Calu3 (cell line): ENCODE measurements at regions not wholly inside any gene's neighbourhood (a gene's known extent, or its start where the extent isn't known, plus 50 kb on each side); places are given as distances from the start of the nearest gene placed in this dataset.
"Not testable (repeated sequence)": the region's sequence is repeated elsewhere in the genome, so short reads cannot be mapped to it uniquely, and the experiment has no call there.

Source experiments
- BruUV-seq: library from RNA; stranded (reverse); fragments of 400-500 nt; replicated peaks from 2 replicates; lab custom pipeline; 2021; lab: Mats Ljungman, UMichigan
- CTCF ChIA-PET: fragments of 300-600 bp; sonication (Branson Sonifier 250); formaldehyde crosslinking; loops from one replicate; lab custom pipeline; 2022; ENCODE audit warnings: antibody characterized with exemption; lab: Charles Lee
- DNase-seq: peaks from one replicate; pipeline ENCODE4 v3.0.0; 2022
- H3K27ac Mint-ChIP-seq: one replicate; pipeline ENCODE4 v1.8.0; 2022; ENCODE audit warnings: mixed read lengths; ENCODE audit not compliant: unreplicated experiment
- H3K27me3 Mint-ChIP-seq: one replicate; pipeline ENCODE4 v1.8.0; 2022; ENCODE audit warnings: mixed read lengths; ENCODE audit not compliant: unreplicated experiment
- H3K36me3 Mint-ChIP-seq: one replicate; pipeline ENCODE4 v1.8.0; 2022; ENCODE audit warnings: mild to moderate bottlenecking, moderate library complexity, mixed read lengths; ENCODE audit not compliant: insufficient read depth, unreplicated experiment
- H3K4me1 Mint-ChIP-seq: one replicate; pipeline ENCODE4 v1.8.0; 2022; ENCODE audit warnings: mild to moderate bottlenecking, low read depth, mixed read lengths; ENCODE audit not compliant: unreplicated experiment
- H3K4me3 Mint-ChIP-seq: one replicate; pipeline ENCODE4 v1.8.0; 2022; ENCODE audit warnings: mild to moderate bottlenecking, low read depth, moderate library complexity, mixed read lengths; ENCODE audit not compliant: unreplicated experiment
- H3K9me3 Mint-ChIP-seq: one replicate; pipeline ENCODE4 v1.8.0; 2022; ENCODE audit warnings: low read depth, mixed read lengths; ENCODE audit not compliant: unreplicated experiment
- intact Hi-C: fragments of 100-400 bp; cut with micrococcal nuclease; formaldehyde crosslinking; loops from one replicate; pipeline ENCODE4 v1.10.0; 2022; ENCODE audit not compliant: unreplicated experiment
- TF ChIP-seq, protein P1 (sequence below): fragments of 200-600 bp; IDR thresholded peaks from one replicate; pipeline ENCODE4 v1.8.0; 2022; ENCODE audit warnings: antibody characterized with exemption; ENCODE audit not compliant: unreplicated experiment

DNA sequence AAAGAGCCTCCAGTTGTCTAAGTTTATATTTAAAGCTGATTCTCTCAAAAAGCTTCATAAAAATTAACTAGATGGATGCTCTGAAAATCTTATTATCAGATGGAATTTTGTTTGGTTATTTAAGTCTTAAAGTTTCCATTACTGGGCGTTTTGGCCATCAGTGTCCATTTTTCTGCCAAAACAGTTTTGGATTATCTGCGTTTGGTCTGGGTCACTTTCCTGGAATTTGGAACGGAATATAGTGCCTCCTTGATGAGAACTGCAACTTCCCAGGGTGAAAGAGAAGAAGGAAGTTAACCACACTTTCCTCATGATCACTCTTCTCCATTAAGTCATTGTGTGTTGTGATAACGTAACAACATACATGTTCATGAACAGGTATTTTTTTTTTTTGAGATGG, 764.9 kb upstream of the AUTS2 start:
- no peak for DNase-seq
- intact Hi-C loops: no loop called here
- CTCF ChIA-PET: no interaction called here
- no peaks in the 10 kb centered on the region for H3K27me3 Mint-ChIP-seq
- no peaks in the 10 kb centered on the region for H3K36me3 Mint-ChIP-seq
- TF ChIP-seq, protein P1, sequence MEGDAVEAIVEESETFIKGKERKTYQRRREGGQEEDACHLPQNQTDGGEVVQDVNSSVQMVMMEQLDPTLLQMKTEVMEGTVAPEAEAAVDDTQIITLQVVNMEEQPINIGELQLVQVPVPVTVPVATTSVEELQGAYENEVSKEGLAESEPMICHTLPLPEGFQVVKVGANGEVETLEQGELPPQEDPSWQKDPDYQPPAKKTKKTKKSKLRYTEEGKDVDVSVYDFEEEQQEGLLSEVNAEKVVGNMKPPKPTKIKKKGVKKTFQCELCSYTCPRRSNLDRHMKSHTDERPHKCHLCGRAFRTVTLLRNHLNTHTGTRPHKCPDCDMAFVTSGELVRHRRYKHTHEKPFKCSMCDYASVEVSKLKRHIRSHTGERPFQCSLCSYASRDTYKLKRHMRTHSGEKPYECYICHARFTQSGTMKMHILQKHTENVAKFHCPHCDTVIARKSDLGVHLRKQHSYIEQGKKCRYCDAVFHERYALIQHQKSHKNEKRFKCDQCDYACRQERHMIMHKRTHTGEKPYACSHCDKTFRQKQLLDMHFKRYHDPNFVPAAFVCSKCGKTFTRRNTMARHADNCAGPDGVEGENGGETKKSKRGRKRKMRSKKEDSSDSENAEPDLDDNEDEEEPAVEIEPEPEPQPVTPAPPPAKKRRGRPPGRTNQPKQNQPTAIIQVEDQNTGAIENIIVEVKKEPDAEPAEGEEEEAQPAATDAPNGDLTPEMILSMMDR: no peak
- H3K27ac Mint-ChIP-seq: no peak overlapping the region
- no TSS peak for BruUV-seq
- peaks cover 12% of the 10 kb centered on the region for H3K9me3 Mint-ChIP-seq
- H3K4me3 Mint-ChIP-seq: no peak overlapping the region
- no peaks in the 10 kb centered on the region for H3K4me1 Mint-ChIP-seq

DNA sequence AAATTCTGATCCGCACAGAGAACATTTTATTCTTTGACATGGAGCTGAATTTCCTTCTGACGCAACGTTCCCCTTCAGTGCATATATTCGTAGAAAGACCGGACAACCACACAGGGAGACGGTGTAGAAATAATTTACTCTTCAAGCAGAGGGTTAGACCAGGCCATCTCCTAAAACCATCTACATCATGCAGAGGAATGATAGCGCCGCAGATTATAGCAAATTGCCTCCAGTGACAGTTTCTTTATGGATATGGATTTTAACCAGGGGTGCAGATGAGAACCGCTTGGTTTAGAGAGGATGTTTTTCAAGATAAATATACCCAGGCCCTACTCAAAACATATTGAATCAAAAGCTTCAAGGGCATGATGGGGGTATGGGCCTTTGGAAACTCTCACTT, 759.3 kb upstream of the AUTS2 start:
- Mint-ChIP-seq H3K36me3 (no peaks in the 10 kb centered on the region), H3K4me1 (no peaks in the 10 kb centered on the region), H3K4me3 (no peak overlapping the region), H3K27ac (no peak overlapping the region), H3K9me3 (peaks cover 7% of the 10 kb centered on the region), H3K27me3 (no peaks in the 10 kb centered on the region)
- CTCF ChIA-PET: no interaction called here
- TF ChIP-seq, protein P1: no peak
- DNase-seq: no peak
- intact Hi-C loops: no loop called here
- no TSS peak for BruUV-seq

DNA sequence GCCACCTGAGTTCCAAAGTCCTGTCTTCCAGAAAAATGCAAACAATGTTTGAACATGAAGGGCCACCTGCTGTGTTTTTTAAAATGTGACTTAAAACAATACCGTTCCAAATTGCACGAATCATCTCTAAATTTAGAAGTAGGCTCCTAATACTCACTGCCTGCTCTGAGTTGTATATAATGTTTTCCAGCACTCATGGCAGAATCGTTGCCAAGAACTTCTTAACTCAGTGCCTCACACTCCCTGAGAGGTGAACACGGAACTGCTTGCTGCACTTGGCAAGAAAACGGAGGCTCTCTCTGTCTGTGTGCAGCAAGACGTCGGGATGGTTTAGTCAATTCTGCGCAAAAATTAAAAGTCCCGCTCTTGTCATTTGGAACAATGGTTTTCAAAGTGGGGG, 757.3 kb upstream of the AUTS2 start:
- DNase-seq: no peak
- Mint-ChIP-seq H3K9me3 (peaks cover 7% of the 10 kb centered on the region), H3K36me3 (no peaks in the 10 kb centered on the region), H3K27ac (no peak overlapping the region), H3K4me1 (no peaks in the 10 kb centered on the region), H3K4me3 (no peak overlapping the region), H3K27me3 (no peaks in the 10 kb centered on the region)
- intact Hi-C loops: no loop called here
- TF ChIP-seq, protein P1: no peak
- BruUV-seq: no TSS peak
- CTCF ChIA-PET: no interaction called here

DNA sequence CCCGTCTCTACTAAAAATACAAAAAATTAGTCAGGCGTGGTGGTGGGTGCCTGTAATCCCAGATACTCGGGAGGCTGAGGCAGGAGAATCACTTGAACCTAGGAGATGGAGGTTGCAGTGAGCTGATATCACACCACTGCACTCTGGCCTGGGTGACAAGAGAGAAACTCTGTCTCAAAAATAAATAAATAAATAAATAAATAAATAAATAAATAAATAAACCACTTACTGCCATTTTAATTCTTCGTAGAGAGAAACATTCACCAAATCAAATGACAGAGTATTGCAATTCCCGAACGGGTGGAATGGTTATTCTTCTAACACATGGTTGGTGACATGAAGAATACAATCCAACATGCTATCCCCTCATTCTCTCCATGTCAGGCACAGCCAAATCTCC, 754.3 kb upstream of the AUTS2 start:
- H3K27ac Mint-ChIP-seq, DNase-seq, H3K36me3 Mint-ChIP-seq, BruUV-seq, H3K9me3 Mint-ChIP-seq, CTCF ChIA-PET, H3K27me3 Mint-ChIP-seq, H3K4me3 Mint-ChIP-seq, H3K4me1 Mint-ChIP-seq, intact Hi-C loops: not testable (repeated sequence)

DNA sequence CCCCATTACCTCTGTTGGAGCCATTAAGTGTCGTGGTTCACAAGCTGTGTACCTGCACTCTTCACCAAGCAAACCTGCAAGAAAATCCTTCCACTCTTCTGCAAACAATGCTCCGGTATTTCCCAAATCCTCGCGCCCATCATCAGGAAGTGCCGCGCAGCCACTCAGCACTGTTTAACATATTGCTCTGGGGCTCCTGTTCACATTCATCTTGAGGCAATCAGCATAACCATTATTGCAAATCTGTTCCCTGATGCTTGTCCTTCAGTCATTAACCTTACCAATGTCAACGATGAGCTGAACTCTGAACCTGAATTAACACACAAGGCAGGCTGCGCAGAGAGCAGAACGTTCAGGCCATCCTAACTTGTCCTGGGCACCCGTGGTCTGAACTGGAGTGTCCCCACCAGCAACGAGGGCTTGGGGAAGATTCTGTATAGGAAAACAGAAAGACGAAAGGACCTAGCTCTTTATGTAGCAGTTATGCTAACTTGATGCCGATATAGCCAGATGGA, 751.4 kb upstream of the AUTS2 start:
- Mint-ChIP-seq H3K4me3 (no peak overlapping the region), H3K9me3 (no peaks in the 10 kb centered on the region), H3K27ac (no peak overlapping the region), H3K4me1 (no peaks in the 10 kb centered on the region), H3K36me3 (no peaks in the 10 kb centered on the region), H3K27me3 (no peaks in the 10 kb centered on the region)
- CTCF ChIA-PET: no interaction called here
- no TSS peak for BruUV-seq
- no peak for DNase-seq
- intact Hi-C loops: no loop called here
- TF ChIP-seq, protein P1: no peak
